SW 1271 (cell line): ENCODE measurements at regions not wholly inside any gene's neighbourhood (a gene's known extent, or its start where the extent isn't known, plus 50 kb on each side); places are given as distances from the start of the nearest gene placed in this dataset.
"Not testable (repeated sequence)": the region's sequence is repeated elsewhere in the genome, so short reads cannot be mapped to it uniquely, and the experiment has no call there.

Source experiments
- DNase-seq, 2 experiments: peaks; one replicate each; lab custom pipeline; 2025; lab: John Stamatoyannopoulos, UW

DNA sequence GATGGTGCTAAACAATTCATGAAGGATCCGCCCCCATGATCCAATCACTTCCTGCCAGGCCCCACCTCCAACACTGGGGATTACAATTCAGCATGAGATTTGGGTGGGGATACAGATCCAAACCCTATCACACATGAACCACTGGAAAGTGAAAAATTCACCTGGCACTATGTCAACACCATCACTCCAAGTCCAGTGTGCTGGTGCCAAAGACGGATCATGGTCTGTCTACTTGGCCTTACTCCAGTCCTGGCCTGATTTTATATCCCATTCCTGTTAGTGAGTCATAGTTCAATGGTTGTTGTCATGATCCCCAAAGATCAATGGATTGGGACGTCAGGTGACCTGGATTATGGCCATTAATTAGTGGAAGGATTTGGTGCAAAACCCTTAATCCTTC lies 147.4 kb upstream of the RPS23 start:
- no peak for DNase-seq

DNA sequence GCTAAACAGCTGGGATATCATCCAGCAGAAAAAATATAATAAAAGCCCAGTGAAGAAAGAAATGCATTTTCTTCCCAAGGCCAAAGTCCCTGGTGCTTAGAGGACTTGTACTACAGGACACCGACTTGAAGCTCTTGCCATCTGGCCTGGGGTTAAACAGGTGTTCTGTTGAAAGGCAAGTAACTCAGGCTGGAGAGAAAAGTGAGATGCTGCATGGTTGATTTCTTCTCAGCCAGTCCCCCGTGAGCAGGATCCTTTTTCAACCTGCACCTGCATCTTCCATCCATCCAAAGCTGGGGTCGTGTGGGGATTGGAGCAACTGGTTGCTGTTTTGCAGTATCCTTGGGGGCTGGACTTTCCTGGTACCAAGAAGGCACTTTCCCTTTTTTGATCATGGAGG lies 146.1 kb upstream of the RPS23 start:
- no peak for DNase-seq

DNA sequence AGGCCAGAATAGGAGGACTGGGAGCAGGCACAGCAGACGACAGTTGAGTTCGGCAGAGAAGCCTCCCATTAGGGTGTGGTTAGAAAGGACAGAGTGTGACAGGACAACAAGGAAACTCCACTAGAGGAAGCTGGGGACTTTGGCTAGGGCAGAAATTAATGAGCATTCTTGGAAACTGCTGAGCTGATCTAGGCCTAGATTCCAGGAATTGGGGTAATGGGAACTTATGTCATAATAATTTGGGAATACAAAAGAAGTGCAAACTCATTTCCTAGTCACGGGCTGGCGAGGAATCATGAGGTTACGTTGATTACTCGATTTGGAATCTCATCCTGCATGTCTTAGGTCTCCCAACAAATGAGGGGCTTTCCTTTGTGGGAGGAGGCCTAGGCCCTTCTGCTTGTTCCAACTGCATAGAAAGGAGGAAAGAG lies 144.6 kb upstream of the RPS23 start:
- DNase-seq, result no peak

GRCh38 chr5:82422001-82422740 lies 144.0 kb upstream of the RPS23 start:
- DNase-seq, result no peak

DNA sequence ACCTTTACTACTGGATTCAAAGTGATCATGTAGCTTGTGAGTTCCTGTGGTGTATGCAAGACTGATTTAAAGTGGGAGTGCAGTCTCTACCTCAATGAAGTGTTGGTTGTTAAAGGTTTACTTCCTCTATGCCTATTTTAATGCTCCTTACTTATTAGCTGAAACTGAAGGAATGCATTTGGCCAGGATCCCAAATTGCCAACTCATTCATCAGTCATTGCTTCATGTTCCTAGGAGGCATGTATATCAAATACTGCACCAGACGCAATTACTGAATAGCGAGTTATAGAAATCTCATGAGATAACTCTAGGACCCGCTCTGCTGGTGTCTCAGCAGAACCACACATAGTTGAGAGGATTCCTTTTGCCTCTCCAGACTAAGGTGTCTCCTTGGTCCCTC lies 143.0 kb upstream of the RPS23 start:
- DNase-seq, result no peak

GRCh38 chr5:82420524-82420923 lies 142.4 kb upstream of the RPS23 start:
- DNase-seq, result not testable (repeated sequence)

DNA sequence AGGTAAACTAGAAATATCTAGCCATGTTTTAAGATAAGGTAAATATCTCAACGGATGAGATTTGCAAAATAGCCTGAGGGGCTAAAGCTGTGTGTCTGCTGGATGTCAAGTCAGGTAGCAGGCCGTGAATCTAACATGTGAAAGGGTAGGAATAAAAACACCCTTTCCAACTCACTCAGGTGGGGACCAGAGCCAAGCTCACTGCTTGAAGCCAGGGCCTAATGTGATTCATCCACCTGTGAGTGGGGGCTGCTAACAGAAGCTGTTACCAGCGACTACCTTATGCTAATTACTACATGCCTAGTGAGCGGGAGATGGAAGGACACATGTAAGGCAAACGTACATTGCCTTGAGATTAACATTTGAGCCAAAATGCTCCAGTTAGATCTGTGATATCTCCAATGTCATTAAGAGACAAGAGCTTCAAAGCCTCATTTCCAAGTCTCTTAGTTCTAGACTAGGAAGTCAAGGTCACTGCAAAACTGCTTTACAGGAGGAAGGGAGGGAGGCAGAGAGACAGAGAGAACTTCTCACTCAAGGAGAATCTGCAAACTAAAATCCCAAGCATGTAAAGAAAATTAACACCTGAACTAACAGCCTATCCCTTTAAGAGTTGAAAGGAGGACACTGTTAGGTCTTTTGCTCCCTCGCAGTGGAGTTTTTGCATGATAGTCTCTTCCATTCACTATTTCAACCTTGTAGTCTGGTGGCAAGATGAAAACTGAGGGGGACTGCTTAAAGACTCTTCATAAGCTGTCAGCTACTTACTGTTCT lies 141.6 kb upstream of the RPS23 start:
- no peak for DNase-seq

DNA sequence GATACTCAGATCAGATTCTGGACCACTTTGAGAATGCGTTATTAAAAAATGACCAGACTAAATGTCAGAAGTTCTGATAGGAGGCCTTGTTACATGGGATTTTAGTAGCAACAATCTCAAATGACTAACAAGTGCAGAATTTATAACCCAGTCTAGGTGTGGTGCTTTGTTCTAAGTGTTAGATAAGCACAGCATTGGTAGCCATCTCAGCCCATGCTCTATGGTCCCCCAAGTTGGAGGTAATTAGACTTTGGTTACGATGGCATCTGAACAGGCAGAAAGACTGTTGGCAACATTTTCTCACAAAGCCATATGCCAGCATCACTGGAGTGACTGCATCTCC lies 140.4 kb upstream of the RPS23 start:
- DNase-seq, result no peak

GRCh38 chr5:82417776-82418607 lies 139.8 kb upstream of the RPS23 start:
- no peak for DNase-seq

GRCh38 chr5:82416512-82416911 lies 138.4 kb upstream of the RPS23 start:
- no peak for DNase-seq

GRCh38 chr5:82414041-82414388 lies 135.9 kb upstream of the RPS23 start:
- DNase-seq, result no peak

DNA sequence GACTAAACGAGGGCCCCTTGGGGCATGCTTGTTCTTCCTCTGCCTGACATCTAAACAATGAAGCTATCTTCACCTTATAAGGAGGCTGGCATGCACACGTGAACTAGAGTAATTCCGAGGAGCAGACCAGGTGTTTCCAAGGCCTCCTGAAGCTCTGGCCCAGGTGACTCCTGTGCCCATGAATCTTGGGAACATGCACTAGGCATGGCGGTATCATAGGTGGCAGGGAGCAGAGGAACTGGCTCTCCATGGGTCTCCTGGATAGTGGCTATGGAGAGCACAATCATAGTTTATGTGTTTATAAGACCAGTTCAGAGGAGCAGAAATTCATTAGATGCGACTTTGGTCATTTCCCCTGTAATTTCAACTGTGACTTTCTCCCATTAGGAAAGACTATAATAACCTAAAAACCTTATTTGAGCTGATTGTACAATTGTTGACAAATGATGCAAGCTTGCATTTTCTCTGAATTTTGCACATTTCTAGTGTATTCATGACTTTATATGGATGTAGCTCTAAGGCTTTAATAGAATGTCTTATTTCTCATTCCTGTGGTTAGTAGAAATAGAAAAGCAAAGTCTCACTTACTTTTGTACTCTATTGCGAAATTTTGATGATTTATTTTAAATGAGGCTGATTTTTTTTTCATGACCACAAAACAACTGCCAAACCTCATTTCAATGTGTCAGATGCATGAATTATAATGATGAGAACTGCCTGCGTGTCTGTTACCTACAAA lies 135.3 kb upstream of the RPS23 start:
- no peak for DNase-seq

DNA sequence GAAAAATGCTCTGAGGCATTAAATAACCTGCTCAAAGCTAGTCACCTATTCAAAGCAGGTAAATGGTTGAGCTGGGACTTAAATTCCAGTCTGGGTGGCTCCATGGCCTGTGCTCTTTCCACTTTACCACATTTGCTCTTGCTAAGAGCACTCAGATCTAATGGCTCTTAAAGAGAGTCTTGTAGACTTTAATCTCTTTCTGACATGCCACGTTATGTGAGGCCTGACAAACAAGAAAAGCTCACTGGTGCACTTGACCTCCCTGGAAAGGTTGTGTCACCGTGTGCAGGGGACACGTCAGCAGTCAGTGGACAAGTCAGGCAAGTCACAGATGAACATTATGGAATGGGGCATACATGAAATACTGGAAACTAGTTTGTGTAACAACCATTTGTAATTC lies 129.9 kb upstream of the RPS23 start:
- no peak for DNase-seq

DNA sequence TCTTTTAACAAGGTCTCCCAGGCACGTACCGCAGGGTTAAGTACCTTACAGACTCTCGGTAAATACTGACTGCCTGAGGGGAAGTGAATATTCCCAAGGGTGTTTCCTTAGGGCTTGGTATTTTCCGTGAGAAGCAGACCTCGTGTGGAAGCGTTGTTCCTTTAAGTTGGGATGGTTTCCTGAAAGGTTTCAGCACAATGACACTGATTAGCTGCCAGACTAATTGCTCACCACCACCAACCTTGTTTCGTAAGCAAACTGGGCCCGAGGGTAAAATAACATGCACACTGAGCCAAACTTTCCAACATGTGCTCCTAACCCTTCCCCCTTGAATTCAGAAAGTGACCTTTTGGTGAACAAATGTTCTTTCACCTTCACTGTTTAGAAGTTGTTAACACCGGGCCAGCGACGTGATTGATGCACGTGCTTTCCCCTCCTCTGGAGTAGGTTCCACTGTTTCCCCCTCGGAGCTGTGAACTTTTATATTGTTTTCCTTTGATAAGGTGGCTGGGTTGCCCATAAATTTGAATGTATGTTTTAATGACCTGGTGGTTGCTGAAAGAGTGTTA lies 128.1 kb upstream of the RPS23 start:
- DNase-seq, result no peak

DNA sequence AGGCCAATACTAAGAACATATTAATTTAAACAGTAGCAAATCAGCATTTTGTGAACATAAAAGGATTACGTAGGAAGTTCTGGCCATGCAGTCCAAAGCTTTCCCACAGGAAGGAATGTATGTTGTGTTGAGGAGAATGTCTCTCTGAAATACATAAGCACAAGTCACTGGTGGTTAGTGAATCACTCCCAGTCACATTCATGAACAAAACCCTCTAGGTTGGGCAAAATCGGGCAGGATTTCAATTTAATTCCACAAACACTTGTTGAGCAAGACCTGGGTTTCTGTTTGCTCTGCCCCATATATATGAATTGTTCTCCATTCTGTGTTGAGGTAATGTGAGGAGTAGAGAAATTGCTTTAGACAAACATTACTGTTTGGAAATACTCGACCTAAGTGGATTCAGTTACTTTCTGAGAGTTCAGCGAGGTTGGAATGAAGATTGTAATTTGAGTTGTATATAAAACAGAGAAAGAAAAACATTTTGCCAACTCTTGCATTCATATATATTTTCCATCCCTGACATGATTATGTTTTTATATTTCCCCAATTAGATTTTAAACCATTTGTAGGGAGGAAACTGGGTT lies 127.6 kb upstream of the RPS23 start:
- no peak for DNase-seq

DNA sequence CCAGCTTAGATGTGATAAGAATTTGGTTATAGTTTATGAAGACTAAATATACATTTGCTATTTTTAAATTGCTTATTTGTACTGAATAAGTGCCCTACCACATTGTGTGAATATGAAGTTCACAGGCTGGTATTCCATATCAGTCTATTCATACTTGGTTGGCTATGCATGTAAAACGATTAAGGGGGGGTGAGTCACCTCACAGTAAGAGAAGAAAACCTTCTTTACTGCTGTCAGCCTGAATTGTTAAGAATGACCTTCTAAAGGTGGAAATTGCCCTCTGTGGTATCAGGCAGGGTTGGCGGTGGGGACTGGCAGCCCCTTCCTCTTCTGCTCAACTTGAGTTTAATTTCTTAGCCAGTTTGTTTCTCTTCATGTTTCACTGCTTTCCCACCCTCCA lies 127.0 kb upstream of the RPS23 start:
- DNase-seq, result no peak

- no peak for DNase-seq
Measured at GRCh38 chr5:82404382-82404945, 126.3 kb upstream of the RPS23 start.

DNA sequence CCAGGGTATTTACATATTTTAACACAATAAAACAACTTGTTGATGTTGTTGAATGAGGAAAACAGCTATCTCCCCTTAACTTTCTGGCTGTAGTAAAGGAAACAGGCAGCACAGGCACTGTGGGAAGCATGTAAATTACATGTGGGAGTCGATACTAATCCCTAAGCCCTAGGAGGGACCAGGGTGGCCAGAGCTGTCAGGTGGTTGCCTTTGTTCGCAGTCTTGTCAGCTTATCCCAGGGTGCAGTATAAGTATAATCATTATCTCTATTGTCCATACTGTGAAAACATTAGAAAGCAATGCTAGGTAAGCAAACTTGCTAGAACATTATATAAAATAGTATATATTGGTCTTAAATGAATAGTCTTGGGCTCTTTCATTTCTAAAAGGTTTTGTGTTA lies 125.6 kb upstream of the RPS23 start:
- no peak for DNase-seq

DNA sequence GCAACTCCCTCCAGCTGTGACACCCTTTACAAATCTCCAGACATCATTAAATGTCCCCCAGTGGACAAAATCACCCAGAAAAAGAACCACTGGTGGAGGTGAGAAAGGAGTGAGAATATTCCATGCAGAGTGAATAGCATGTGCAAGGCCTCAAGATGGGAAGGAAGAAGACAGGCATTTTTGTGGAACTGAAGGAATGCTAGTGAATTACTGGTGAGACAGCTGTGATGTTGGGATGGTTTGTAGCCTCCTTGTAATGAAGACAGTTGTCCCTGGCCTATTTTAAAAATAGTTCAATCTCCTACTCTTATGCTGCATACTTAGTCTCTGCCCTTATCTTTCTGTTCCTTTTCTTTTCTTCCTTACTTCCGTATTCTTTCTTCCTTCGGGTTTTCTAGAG lies 124.9 kb upstream of the RPS23 start:
- no peak for DNase-seq

DNA sequence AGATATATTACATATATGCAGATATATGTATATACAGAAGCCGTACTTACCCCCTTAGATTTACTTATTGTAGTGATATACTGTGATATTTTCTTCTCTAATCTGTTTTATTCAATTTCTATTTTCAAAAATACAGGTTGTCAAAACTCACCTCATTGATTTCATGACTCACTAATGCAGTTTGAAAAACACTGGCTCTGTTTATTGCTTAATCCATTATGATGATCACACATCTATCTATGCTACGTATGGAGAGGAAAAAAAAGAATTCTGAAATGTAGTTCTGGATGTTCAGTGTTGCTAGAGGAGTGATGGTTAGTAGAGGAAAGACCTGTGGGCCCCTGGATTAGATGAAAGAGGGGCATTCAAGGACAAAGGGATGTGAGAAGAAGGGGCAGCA lies 121.0 kb upstream of the RPS23 start:
- DNase-seq, result no peak

DNA sequence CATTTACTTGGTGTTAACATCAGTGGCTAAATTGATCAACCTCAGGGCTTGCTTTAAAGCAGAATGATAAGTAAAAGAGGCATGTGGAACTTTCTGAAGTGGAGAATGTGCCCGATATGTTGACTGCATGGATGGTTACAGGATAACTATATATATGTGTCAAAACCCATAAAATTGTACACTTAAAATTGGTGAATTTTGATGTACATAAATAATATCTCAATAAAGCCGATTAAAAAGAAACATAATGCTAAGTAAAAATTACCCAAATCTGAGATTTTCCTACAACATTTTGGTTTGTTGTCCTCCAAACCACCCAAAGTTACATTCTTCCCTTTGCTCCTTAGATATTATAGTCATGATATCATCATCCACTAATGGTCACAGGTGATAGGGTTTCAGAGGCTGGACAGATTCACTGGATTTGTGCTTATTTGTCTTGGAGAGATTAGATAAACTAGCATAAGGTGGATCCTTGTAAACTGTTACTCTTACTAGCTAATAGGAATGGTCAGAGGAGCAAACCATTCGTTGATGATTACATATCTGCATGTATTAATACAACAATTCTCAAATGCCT lies 119.7 kb upstream of the RPS23 start:
- DNase-seq, result no peak
